K562 (cell line): ENCODE measurements at regions not wholly inside any gene's neighbourhood (a gene's known extent, or its start where the extent isn't known, plus 50 kb on each side); places are given as distances from the start of the nearest gene placed in this dataset.

Source experiments
- ARNT ChIP-seq, 2 experiments: fragments of 450-650 bp; IDR thresholded peaks; 2 replicates each; pipeline ENCODE4 v1.6.1; 2016; ENCODE audit warnings: mild to moderate bottlenecking in 1 of 2
- C11orf30 ChIP-seq: fragments of 450-650 bp; IDR thresholded peaks from 2 replicates; pipeline ENCODE4 v1.6.1; 2016; ENCODE audit warnings: low read depth, mild to moderate bottlenecking
- CBX1 ChIP-seq: sonication (generic); IDR thresholded peaks from 2 replicates; pipeline ENCODE4 v1.6.1; 2016; ENCODE audit warnings: antibody characterized with exemption, low read depth, mild to moderate bottlenecking
- GABPB1 ChIP-seq: sonication (generic); formaldehyde crosslinking; IDR thresholded peaks from 2 replicates; pipeline ENCODE4 v1.8.0; 2022; ENCODE audit warnings: mild to moderate bottlenecking, missing genetic modification reagents
- HNRNPUL1 ChIP-seq: fragments of 200-400 bp; formaldehyde crosslinking; IDR thresholded peaks from 2 replicates; pipeline ENCODE4 v1.6.1; 2017; ENCODE audit warnings: low read length
- KAT2B ChIP-seq: IDR thresholded peaks from one replicate; pipeline ENCODE4 v1.6.1; 2012; ENCODE audit warnings: low read depth, mild to moderate bottlenecking, control low read depth, inconsistent platforms, low read length, moderate library complexity
- KLF1 ChIP-seq: fragments of 450-650 bp; IDR thresholded peaks from 2 replicates; pipeline ENCODE4 v1.6.1; 2016; ENCODE audit warnings: missing genetic modification characterization, missing compliant biosample characterization
- NFE2 ChIP-seq: IDR thresholded peaks from 2 replicates; pipeline ENCODE4 v1.6.1; 2014; ENCODE audit warnings: antibody characterized with exemption, low read depth
- SFPQ ChIP-seq: fragments of 200-400 bp; formaldehyde crosslinking; IDR thresholded peaks from 2 replicates; pipeline ENCODE4 v1.6.1; 2017; ENCODE audit warnings: mild to moderate bottlenecking, low read depth, low read length, moderate library complexity
- SMAD3 ChIP-seq: fragments of 450-650 bp; formaldehyde crosslinking; conservative IDR thresholded peaks from 2 replicates; pipeline ENCODE4 v1.4.0; 2020; ENCODE audit warnings: mild to moderate bottlenecking
- SMARCA4 ChIP-seq: fragments of 450-650 bp; IDR thresholded peaks from 2 replicates; pipeline ENCODE4 v1.6.1; 2016
- SMARCC2 ChIP-seq: fragments of 450-650 bp; IDR thresholded peaks from 2 replicates; pipeline ENCODE4 v1.6.1; 2017; ENCODE audit warnings: antibody characterized with exemption, moderate library complexity, mild to moderate bottlenecking, low read depth
- STAT5A ChIP-seq: IDR thresholded peaks from 2 replicates; pipeline ENCODE4 v1.6.1; 2012; ENCODE audit warnings: low read length, inconsistent platforms, borderline replicate concordance
- ZNF224 ChIP-seq: sonication (generic); formaldehyde crosslinking; IDR thresholded peaks from 2 replicates; pipeline ENCODE4 v1.8.0; 2022; ENCODE audit warnings: mild to moderate bottlenecking, missing genetic modification reagents
- ZNF316 ChIP-seq: fragments of 450-650 bp; IDR thresholded peaks from 2 replicates; pipeline ENCODE4 v1.6.1; 2016
- ZNF518B ChIP-seq: fragments of 250-450 bp; sonication (Bioruptor Pico); IDR thresholded peaks from 2 replicates; pipeline ENCODE4 v1.5.0; 2021; ENCODE audit warnings: mild to moderate bottlenecking, moderate library complexity
- ZNF717 ChIP-seq: fragments of 250-450 bp; sonication (Bioruptor Pico); IDR thresholded peaks from 2 replicates; pipeline ENCODE4 v1.5.0; 2021
- TF ChIP-seq, protein P1 (sequence below): fragments of 450-650 bp; IDR thresholded peaks from 2 replicates; pipeline ENCODE4 v1.6.1; 2018; ENCODE audit not compliant: partially characterized antibody
- TF ChIP-seq, protein P2 (sequence below): fragments of 250-450 bp; sonication (Bioruptor Pico); IDR thresholded peaks from 2 replicates; pipeline ENCODE4 v1.6.1; 2021; ENCODE audit warnings: mild to moderate bottlenecking
- TF ChIP-seq, protein P3 (sequence below): IDR thresholded peaks from 2 replicates; pipeline ENCODE4 v1.6.1; 2014; ENCODE audit warnings: antibody characterized with exemption

- TF ChIP-seq, protein P1, sequence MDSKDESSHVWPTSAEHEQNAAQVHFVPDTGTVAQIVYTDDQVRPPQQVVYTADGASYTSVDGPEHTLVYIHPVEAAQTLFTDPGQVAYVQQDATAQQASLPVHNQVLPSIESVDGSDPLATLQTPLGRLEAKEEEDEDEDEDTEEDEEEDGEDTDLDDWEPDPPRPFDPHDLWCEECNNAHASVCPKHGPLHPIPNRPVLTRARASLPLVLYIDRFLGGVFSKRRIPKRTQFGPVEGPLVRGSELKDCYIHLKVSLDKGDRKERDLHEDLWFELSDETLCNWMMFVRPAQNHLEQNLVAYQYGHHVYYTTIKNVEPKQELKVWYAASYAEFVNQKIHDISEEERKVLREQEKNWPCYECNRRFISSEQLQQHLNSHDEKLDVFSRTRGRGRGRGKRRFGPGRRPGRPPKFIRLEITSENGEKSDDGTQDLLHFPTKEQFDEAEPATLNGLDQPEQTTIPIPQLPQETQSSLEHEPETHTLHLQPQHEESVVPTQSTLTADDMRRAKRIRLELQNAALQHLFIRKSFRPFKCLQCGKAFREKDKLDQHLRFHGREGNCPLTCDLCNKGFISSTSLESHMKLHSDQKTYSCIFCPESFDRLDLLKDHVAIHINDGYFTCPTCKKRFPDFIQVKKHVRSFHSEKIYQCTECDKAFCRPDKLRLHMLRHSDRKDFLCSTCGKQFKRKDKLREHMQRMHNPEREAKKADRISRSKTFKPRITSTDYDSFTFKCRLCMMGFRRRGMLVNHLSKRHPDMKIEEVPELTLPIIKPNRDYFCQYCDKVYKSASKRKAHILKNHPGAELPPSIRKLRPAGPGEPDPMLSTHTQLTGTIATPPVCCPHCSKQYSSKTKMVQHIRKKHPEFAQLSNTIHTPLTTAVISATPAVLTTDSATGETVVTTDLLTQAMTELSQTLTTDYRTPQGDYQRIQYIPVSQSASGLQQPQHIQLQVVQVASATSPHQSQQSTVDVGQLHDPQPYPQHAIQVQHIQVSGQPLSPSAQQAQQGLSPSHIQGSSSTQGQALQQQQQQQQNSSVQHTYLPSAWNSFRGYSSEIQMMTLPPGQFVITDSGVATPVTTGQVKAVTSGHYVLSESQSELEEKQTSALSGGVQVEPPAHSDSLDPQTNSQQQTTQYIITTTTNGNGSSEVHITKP, result no peak
- TF ChIP-seq ARNT (IDR thresholded peaks at IDR 0.05), result no peak
- TF ChIP-seq, protein P2, sequence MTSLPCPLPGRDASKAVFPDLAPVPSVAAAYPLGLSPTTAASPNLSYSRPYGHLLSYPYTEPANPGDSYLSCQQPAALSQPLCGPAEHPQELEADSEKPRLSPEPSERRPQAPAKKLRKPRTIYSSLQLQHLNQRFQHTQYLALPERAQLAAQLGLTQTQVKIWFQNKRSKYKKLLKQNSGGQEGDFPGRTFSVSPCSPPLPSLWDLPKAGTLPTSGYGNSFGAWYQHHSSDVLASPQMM (CRISPR knock-in tag), result no peak
- no peak for TF ChIP-seq CBX1
- TF ChIP-seq, protein P3, sequence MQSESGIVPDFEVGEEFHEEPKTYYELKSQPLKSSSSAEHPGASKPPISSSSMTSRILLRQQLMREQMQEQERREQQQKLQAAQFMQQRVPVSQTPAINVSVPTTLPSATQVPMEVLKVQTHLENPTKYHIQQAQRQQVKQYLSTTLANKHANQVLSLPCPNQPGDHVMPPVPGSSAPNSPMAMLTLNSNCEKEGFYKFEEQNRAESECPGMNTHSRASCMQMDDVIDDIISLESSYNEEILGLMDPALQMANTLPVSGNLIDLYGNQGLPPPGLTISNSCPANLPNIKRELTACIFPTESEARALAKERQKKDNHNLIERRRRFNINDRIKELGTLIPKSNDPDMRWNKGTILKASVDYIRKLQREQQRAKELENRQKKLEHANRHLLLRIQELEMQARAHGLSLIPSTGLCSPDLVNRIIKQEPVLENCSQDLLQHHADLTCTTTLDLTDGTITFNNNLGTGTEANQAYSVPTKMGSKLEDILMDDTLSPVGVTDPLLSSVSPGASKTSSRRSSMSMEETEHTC, result no peak
- no peak for TF ChIP-seq KLF1 (tag)
- no peak for TF ChIP-seq ZNF224 (CRISPR knock-in tag)
- peak; percentile 58; the same call in 1 of the 2 replicates for TF ChIP-seq ZNF316
- no peak for TF ChIP-seq ZNF518B (CRISPR knock-in tag)
- no peak for TF ChIP-seq SFPQ
- TF ChIP-seq ZNF717 (CRISPR knock-in tag), result no peak
- TF ChIP-seq SMAD3 (CRISPR knock-in tag), result no peak
- TF ChIP-seq HNRNPUL1, result no peak
- TF ChIP-seq KAT2B, result no peak
- no peak for TF ChIP-seq STAT5A
- TF ChIP-seq GABPB1 (CRISPR knock-in tag), result no peak
- no peak for TF ChIP-seq NFE2
- no peak for TF ChIP-seq SMARCA4
- no peak for TF ChIP-seq SMARCC2
- TF ChIP-seq C11orf30, result peak; percentile 61
Measured at GRCh38 chr2:176680916-176681516, 411.8 kb downstream of the MTX2 start (continued).
